ENCODE measurements at regions not wholly inside any gene's neighbourhood (a gene's known extent, or its start where the extent isn't known, plus 50 kb on each side); places are given as distances from the start of the nearest gene placed in this dataset.

GRCh38 chr6:23272536-23272935 is 703.2 kb downstream of the HDGFL1 start:
- Histone ChIP-seq H3T11ph (ENCODE audit: low read length) (no peak overlapping the region), H3K9ac (ENCODE audit: extremely low read depth, insufficient read length, low read length) (no peak overlapping the region), H4K8ac (replicated peaks; ENCODE audit: insufficient read length, low read depth, low read length) (no peak overlapping the region), H2BK12ac (ENCODE audit: insufficient read length, low read depth, low read length) (no peak overlapping the region), H3K27me3 (ENCODE audit: insufficient read depth, low read length) (no peaks in the 10 kb centered on the region), H3K27ac (ENCODE audit: insufficient read length, low read depth, low read length) (no peak overlapping the region), H2BK120ac (ENCODE audit: low read depth, low read length, poor library complexity, severe bottlenecking) (no peak overlapping the region), H2BK5ac (ENCODE audit: insufficient read length, low read length) (no peak overlapping the region), H2AFZ (ENCODE audit: low read length) (no peak overlapping the region), H4K91ac (ENCODE audit: insufficient read length, low read depth, low read length) (no peak overlapping the region), H4K5ac (ENCODE audit: insufficient read length, low read depth, low read length) (no peak overlapping the region), H3K23ac (ENCODE audit: insufficient read length, low read depth, low read length) (no peak overlapping the region), H4K20me1 (ENCODE audit: control insufficient read depth, insufficient read depth, insufficient read length) (no peaks in the 10 kb centered on the region), H2BK15ac (ENCODE audit: low read depth, low read length) (no peak overlapping the region), H3K4me1 (ENCODE audit: insufficient read depth, low read length) (no peaks in the 10 kb centered on the region), H3K79me2 (ENCODE audit: insufficient read depth, low read length) (no peaks in the 10 kb centered on the region), H3K9me3 (ENCODE audit: control insufficient read depth, low read depth, low read length) (no peaks in the 10 kb centered on the region), H2AK5ac (ENCODE audit: insufficient read length, low read length) (no peak overlapping the region), H2BK20ac (ENCODE audit: low read depth, low read length, poor library complexity, severe bottlenecking) (no peak overlapping the region), H3K14ac (ENCODE audit: insufficient read depth, low read length) (no peak overlapping the region), H3K56ac (ENCODE audit: insufficient read length, low read depth, low read length) (no peak overlapping the region), H3K4me2 (ENCODE audit: insufficient read depth, insufficient read length, low read length) (no peak overlapping the region), H3K4ac (ENCODE audit: low read depth, low read length) (no peak overlapping the region), H3K23me2 (ENCODE audit: insufficient read length, low read depth, low read length, poor library complexity, severe bottlenecking) (no peaks in the 10 kb centered on the region), H3K18ac (ENCODE audit: insufficient read length, low read depth, low read length) (no peak overlapping the region), H3K79me1 (ENCODE audit: insufficient read depth, low read depth, low read length, poor library complexity, severe bottlenecking) (no peaks in the 10 kb centered on the region)
- Mint-ChIP-seq H3K9me3 (no peaks in the 10 kb centered on the region), H3K4me3 (no peak overlapping the region), H3K36me3 (ENCODE audit: insufficient read depth in 1 of 3, low read depth in 3 of 3) (no peaks in the 10 kb centered on the region), H3K4me1 (no peaks in the 10 kb centered on the region), H3K27me3 (ENCODE audit: low read depth) (no peaks in the 10 kb centered on the region), H3K27ac (no peak overlapping the region)
- TF ChIP-seq, protein P1, sequence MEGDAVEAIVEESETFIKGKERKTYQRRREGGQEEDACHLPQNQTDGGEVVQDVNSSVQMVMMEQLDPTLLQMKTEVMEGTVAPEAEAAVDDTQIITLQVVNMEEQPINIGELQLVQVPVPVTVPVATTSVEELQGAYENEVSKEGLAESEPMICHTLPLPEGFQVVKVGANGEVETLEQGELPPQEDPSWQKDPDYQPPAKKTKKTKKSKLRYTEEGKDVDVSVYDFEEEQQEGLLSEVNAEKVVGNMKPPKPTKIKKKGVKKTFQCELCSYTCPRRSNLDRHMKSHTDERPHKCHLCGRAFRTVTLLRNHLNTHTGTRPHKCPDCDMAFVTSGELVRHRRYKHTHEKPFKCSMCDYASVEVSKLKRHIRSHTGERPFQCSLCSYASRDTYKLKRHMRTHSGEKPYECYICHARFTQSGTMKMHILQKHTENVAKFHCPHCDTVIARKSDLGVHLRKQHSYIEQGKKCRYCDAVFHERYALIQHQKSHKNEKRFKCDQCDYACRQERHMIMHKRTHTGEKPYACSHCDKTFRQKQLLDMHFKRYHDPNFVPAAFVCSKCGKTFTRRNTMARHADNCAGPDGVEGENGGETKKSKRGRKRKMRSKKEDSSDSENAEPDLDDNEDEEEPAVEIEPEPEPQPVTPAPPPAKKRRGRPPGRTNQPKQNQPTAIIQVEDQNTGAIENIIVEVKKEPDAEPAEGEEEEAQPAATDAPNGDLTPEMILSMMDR (conservative IDR thresholded peaks at IDR 0.05) = no peak
- DNase-seq = no peak
